Tibial artery (tissue), 4 donors: ENCODE measurements at regions not wholly inside any gene's neighbourhood (a gene's known extent, or its start where the extent isn't known, plus 50 kb on each side); places are given as distances from the start of the nearest gene placed in this dataset.

Source experiments
- DNase-seq, 2 donors: peaks; one replicate each; pipeline ENCODE4 v3.0.0-alpha.2; 2019
- H3K27ac ChIP-seq, 2 donors: fragments of 200-600 bp; sonication (generic) in 1 of 2; 1 replicate in 1 of 2; 2 replicates in 1 of 2; pipeline ENCODE4 v1.5.1; 2018 to 2019; ENCODE audit warnings: mild to moderate bottlenecking in 1 of 2
- H3K27me3 ChIP-seq, 2 donors: fragments of 200-600 bp; sonication (generic) in 1 of 2; one replicate each; pipeline versions ENCODE4 v1.5.1 to v1.6.0; 2016 to 2019
- H3K36me3 ChIP-seq, 3 donors: fragments of 200-600 bp; sonication (generic) in 2 of 3; one replicate each; pipeline ENCODE4 v1.5.1; 2016 to 2019; ENCODE audit warnings: mild to moderate bottlenecking in 2 of 3
- H3K4me1 ChIP-seq, 4 donors: fragments of 200-600 bp; sonication (generic) in 2 of 4; 1 replicate in 3 of 4; 2 replicates in 1 of 4; pipeline ENCODE4 v1.5.1; 2016 to 2019
- H3K4me3 ChIP-seq, 2 donors: fragments of 200-600 bp; sonication (generic) in 1 of 2; 1 replicate in 1 of 2; 2 replicates in 1 of 2; pipeline ENCODE4 v1.5.1; 2018 to 2019; ENCODE audit warnings: mild to moderate bottlenecking in 2 of 2
- H3K9me3 ChIP-seq, 3 donors: fragments of 200-600 bp; sonication (generic) in 1 of 3; one replicate each; pipeline ENCODE4 v1.5.1; 2016 to 2019
- intact Hi-C: fragments of 100-400 bp; cut with DNase I; formaldehyde crosslinking; loops from one replicate; pipeline ENCODE4 v1.15.0; 2023; ENCODE audit warnings: low total_unique reads
- TF ChIP-seq, protein P1 (sequence below), 2 experiments: fragments of 200-600 bp in 1 of 2; fragments of 450-650 bp in 1 of 2; IDR thresholded peaks; one replicate each; pipeline ENCODE4 v1.5.1; 2017 to 2019; ENCODE audit warnings: antibody characterized with exemption in 2 of 2, mild to moderate bottlenecking in 1 of 2, moderate library complexity in 1 of 2

DNA sequence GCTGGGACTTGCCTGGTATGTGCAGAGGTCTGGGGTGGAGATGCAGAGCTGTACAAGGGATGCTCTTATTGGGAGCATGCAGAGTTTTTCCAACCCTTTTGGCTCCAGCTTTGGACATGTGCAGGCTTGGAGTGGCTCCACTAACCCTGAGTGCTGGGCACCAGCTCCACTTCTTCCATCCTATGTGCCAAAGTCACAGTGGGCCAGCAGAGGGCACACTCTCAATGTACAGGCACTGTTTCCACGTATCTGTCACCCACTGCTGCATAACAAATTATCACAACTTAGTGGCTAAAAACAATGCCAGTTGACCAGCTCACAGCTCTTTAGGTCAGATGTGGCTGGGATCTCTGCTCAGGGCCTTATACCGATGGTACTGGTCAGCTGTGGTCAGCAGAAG, 631.8 kb downstream of the AJAP1 start:
- Histone ChIP-seq H3K27ac (no peak overlapping the region), H3K4me1 (no peaks in the 10 kb centered on the region), H3K36me3 (no peaks in the 10 kb centered on the region), H3K9me3 (no peaks in the 10 kb centered on the region), H3K27me3 (peaks cover 0 to 5% of the 10 kb centered on the region in 2 donors), H3K4me3 (no peak overlapping the region)
- intact Hi-C loops, result no loop called here
- DNase-seq, result no peak
- TF ChIP-seq, protein P1, sequence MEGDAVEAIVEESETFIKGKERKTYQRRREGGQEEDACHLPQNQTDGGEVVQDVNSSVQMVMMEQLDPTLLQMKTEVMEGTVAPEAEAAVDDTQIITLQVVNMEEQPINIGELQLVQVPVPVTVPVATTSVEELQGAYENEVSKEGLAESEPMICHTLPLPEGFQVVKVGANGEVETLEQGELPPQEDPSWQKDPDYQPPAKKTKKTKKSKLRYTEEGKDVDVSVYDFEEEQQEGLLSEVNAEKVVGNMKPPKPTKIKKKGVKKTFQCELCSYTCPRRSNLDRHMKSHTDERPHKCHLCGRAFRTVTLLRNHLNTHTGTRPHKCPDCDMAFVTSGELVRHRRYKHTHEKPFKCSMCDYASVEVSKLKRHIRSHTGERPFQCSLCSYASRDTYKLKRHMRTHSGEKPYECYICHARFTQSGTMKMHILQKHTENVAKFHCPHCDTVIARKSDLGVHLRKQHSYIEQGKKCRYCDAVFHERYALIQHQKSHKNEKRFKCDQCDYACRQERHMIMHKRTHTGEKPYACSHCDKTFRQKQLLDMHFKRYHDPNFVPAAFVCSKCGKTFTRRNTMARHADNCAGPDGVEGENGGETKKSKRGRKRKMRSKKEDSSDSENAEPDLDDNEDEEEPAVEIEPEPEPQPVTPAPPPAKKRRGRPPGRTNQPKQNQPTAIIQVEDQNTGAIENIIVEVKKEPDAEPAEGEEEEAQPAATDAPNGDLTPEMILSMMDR (IDR thresholded peaks at IDR 0.05), result no peak

GRCh38 chr1:5274527-5274926, 620.1 kb downstream of the AJAP1 start:
- Histone ChIP-seq H3K27me3 (no peaks in the 10 kb centered on the region), H3K9me3 (no peaks in the 10 kb centered on the region), H3K4me1 (no peaks in the 10 kb centered on the region), H3K27ac (no peak overlapping the region), H3K4me3 (no peak overlapping the region), H3K36me3 (no peaks in the 10 kb centered on the region)
- DNase-seq, result no peak
- TF ChIP-seq, protein P1 (IDR thresholded peaks at IDR 0.05), result no peak
- intact Hi-C loops, result no loop called here

DNA sequence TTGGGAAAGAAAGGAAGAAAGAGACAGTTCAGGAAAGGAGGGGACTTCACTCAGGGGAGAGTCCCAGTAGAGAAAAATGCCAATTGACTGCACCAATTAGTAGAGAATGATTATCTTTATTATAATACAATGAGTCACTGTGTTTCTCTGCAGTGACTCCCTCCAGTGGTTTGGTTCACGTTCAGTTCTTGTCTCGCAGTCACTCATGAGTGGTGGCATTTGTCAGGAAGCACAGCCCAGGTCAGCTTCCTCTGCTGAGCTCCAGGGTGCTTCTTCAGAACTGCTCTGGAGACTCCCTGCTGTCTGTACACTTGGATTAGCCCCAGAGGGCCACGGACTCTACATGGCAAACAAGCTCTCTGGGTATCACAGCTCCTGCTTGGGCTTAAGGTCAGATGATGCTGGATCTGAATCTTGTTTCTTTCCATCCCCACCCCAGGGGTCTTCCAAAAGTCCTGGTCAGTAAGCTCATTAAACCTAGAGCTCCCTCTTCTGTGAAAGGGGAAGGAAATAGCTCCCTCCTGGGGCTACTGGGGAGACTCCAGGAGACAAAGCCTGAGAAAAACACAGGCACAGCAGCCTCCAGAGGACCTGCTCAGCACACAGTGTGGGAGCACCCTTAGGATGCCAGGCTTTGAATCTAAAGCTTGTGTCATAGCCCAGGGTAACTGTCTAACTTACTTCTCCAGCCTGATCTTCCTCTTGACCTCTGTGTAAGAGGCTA, 619.0 kb downstream of the AJAP1 start:
- Histone ChIP-seq H3K36me3 (no peaks in the 10 kb centered on the region), H3K27ac (no peak overlapping the region), H3K9me3 (no peaks in the 10 kb centered on the region), H3K27me3 (no peaks in the 10 kb centered on the region), H3K4me3 (no peak overlapping the region), H3K4me1 (no peaks in the 10 kb centered on the region)
- intact Hi-C loops, result no loop called here
- DNase-seq, result no peak
- TF ChIP-seq, protein P1 (IDR thresholded peaks at IDR 0.05), result no peak

DNA sequence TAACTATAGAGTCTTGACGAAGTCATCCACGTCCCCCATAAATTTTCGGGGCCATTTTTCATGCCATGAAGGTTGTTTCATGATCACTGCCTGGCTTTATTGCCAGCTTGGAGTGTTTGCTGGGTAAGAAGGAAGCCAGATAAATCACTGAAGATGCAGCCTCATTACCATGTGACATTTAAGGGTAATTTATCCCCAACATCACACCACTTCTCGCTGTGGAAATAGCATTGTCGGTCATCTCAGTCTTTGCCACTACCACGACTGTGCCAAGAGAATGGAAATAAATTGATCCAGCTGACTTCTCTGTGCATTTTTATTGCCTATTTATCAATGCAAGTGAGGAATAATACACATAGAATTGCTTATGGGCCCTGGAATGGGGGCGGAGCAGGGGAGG, 617.9 kb downstream of the AJAP1 start:
- H3K27me3 ChIP-seq, result no peaks in the 10 kb centered on the region
- no peaks in the 10 kb centered on the region for H3K9me3 ChIP-seq
- intact Hi-C loops, result no loop called here
- no peaks in the 10 kb centered on the region for H3K4me1 ChIP-seq
- DNase-seq, result no peak
- TF ChIP-seq, protein P1 (IDR thresholded peaks at IDR 0.05), result no peak
- no peak overlapping the region for H3K27ac ChIP-seq
- no peaks in the 10 kb centered on the region for H3K36me3 ChIP-seq
- no peak overlapping the region for H3K4me3 ChIP-seq

DNA sequence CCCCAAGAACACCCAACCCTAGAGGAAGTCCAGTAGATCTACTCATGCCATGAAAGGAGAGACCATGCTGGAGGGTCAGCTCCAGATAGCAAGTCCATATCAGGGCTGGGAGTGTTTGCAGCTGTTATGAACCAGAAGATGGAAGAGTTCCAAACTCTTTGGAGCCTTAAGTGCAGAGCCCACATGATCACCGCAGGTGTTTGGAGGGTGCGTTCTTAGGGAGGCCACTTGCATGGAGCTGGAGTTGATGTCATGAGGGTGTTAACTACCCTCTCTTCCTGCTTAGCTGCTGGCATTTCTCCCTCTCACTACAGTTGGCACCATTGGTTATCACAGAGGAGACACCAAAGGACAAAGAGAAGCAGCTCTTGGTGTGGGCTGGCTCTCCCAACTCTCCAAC, 616.9 kb downstream of the AJAP1 start:
- no peak for DNase-seq
- intact Hi-C loops, result no loop called here
- TF ChIP-seq, protein P1 (IDR thresholded peaks at IDR 0.05), result no peak

GRCh38 chr1:5269901-5270300, 615.5 kb downstream of the AJAP1 start:
- Histone ChIP-seq H3K9me3 (no peaks in the 10 kb centered on the region), H3K4me1 (no peaks in the 10 kb centered on the region), H3K4me3 (no peak overlapping the region), H3K27ac (no peak overlapping the region), H3K27me3 (no peaks in the 10 kb centered on the region), H3K36me3 (no peaks in the 10 kb centered on the region)
- TF ChIP-seq, protein P1 (IDR thresholded peaks at IDR 0.05), result no peak
- DNase-seq, result no peak
- intact Hi-C loops, result no loop called here

More for the DNA sequence above, 616.9 kb downstream of the AJAP1 start:
- no peak overlapping the region for H3K27ac ChIP-seq
- no peaks in the 10 kb centered on the region for H3K36me3 ChIP-seq
- H3K4me1 ChIP-seq, result no peaks in the 10 kb centered on the region
- H3K4me3 ChIP-seq, result no peak overlapping the region
- H3K9me3 ChIP-seq, result no peaks in the 10 kb centered on the region
- H3K27me3 ChIP-seq, result no peaks in the 10 kb centered on the region
